ENCODE measurements at regions not wholly inside any gene's neighbourhood (a gene's known extent, or its start where the extent isn't known, plus 50 kb on each side); places are given as distances from the start of the nearest gene placed in this dataset.
"Not testable (repeated sequence)": the region's sequence is repeated elsewhere in the genome, so short reads cannot be mapped to it uniquely, and the experiment has no call there.

DNA sequence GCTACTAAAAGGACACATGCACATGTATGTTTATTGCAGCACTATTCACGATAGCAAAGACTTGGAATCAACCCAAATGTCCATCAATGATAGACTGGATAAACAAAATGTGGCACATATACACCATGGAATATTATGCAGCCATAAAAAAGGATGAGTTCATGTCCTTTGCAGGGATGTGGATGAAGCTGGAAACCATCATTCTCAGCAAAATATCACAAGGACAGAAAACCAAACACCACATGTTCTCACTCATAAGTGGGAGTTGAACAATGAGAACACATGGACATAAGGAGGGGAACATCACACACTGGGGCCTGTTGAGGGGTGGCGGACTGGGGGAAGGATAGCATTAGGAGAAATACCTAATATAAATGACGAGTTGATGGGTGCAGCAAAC, 168.2 kb downstream of the NPR3 start:
- H3K4me3 Mint-ChIP-seq; H3K27me3 Mint-ChIP-seq; H3K27ac Mint-ChIP-seq; H3K4me1 Mint-ChIP-seq (ENCODE audit: low read depth); H3K36me3 Mint-ChIP-seq: not testable (repeated sequence)
- H3K9me3 Mint-ChIP-seq (ENCODE audit: low read depth): peaks cover 46% of the 10 kb centered on the region

DNA sequence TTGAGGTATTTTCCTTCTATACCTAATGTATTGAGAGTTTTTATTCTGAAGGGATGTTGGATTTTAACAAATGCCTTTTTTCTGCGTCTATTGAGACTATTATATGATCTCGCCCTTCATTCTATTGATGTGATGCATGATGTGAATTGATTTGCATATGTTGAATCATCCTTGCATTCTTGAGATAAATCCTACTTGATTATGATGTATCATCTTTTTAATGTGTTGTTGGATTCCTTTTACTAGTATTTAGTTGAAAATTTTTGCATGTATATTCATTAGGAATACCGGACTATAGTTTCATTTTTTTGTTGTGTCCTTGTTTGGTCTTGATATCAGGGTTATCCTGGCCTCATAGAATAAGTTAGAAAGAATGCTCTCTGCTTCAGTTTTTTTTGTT, 169.7 kb downstream of the NPR3 start:
- Mint-ChIP-seq H3K9me3 (ENCODE audit: low read depth) (peaks cover 49% of the 10 kb centered on the region), H3K4me3 (no peak overlapping the region), H3K4me1 (ENCODE audit: low read depth) (no peaks in the 10 kb centered on the region), H3K27ac (no peak overlapping the region), H3K27me3 (no peaks in the 10 kb centered on the region), H3K36me3 (no peaks in the 10 kb centered on the region)

DNA sequence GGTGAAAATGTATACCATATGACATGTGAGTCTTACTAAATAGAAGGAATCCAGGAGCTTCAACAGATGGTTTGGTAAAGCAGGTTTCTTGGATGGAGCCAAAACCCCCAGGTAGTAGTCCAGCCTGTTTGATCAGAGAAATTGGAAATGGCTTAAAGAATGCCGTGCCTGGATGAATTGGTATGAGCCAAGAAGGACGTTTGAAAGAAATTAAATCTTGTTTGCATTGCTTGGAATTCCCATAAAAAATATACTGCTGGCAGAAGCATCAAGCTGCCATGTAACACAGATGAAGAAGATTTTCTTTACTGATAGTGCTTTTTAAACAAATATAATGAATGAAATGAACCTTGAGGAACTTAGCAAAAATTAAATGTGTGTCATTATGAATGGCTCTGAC, 176.3 kb downstream of the NPR3 start:
- Mint-ChIP-seq H3K27me3 (no peaks in the 10 kb centered on the region), H3K4me3 (no peak overlapping the region), H3K27ac (no peak overlapping the region), H3K9me3 (ENCODE audit: low read depth) (peaks cover 16% of the 10 kb centered on the region), H3K4me1 (ENCODE audit: low read depth) (no peaks in the 10 kb centered on the region), H3K36me3 (no peaks in the 10 kb centered on the region)

DNA sequence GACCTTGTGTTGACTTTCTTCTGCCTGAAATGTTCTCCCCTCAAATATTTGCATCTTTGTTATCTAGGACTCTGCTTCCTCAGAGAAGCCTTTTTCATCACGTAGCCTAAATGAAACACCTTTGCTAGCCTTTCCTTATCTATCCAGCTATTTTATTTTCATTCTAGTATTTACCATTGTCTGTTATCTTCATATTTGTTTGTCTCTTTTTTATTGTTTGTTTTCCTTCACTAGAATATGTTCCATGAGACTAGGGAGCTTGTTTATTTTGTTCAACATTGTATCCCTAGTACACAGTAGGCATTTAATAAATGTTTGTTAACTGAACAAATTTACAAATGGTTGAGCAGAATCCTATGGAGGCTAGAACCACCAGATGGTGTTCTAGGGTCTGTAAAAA, 178.0 kb downstream of the NPR3 start:
- H3K27me3 Mint-ChIP-seq: no peaks in the 10 kb centered on the region
- no peaks in the 10 kb centered on the region for H3K4me1 Mint-ChIP-seq (ENCODE audit: low read depth)
- H3K27ac Mint-ChIP-seq: no peak overlapping the region
- no peaks in the 10 kb centered on the region for H3K36me3 Mint-ChIP-seq
- H3K9me3 Mint-ChIP-seq (ENCODE audit: low read depth): peaks cover 4% of the 10 kb centered on the region
- H3K4me3 Mint-ChIP-seq: no peak overlapping the region

DNA sequence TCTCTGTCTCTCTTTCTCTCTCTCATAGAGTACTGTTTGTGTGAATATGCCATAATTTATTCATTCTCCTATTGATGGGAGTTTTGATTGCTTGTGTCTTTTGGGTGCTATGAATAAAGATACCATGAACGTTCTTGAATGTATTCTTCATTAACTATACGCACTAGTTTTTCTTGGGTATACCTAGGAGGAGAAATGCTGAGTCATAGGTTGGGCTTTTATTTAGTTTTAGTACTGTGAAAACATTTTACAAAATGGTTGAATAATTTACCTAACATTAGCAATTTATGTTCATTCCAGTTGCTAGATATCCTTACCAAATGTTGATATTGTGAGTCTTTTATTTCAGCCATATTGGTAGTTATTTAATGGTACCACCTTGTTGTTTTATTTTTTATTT, 192.5 kb downstream of the NPR3 start:
- H3K27me3 Mint-ChIP-seq: no peaks in the 10 kb centered on the region
- H3K4me1 Mint-ChIP-seq (ENCODE audit: low read depth): no peaks in the 10 kb centered on the region
- no peaks in the 10 kb centered on the region for H3K9me3 Mint-ChIP-seq (ENCODE audit: low read depth)
- no peak overlapping the region for H3K27ac Mint-ChIP-seq
- no peak overlapping the region for H3K4me3 Mint-ChIP-seq
- H3K36me3 Mint-ChIP-seq: no peaks in the 10 kb centered on the region

DNA sequence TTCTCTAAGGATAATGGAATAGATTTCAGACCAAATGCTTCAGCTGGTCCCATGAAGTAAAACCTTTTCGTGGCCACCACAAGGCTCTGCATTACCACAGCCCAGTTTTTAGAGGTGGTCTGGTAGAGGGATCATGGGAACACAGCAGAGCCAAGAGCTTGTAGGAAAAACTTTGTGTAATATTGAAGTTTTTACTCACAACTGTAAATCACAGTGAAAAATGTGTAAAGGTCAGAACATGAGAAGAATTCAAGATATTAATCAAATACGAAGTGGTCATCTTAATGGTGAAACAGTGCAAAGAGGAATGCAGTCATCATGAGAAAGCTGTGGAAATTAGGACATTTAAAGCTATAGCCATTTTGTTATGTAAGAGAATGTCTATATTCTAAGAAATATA, 197.5 kb downstream of the NPR3 start:
- Mint-ChIP-seq H3K9me3 (ENCODE audit: low read depth) (peaks cover 13% of the 10 kb centered on the region), H3K27me3 (no peaks in the 10 kb centered on the region), H3K4me3 (no peak overlapping the region), H3K4me1 (ENCODE audit: low read depth) (no peaks in the 10 kb centered on the region), H3K27ac (no peak overlapping the region), H3K36me3 (no peaks in the 10 kb centered on the region)

DNA sequence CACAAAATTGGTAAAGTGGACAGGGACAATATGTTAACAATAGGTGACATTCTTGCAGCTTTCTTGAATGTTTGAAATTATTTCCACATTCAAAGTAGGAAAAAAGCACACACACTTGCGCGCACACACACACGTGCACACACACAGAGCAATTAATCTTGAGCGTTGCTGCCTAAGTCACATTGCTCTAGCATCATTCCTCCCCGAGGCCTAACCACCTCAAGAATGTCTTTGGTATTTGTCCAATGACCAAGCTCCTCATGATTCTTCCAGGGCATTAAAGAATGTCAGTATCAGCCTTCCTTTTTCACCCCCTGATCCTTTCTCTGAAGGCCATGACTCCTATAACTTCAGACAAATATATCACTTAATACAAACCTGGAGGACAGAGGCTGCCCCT, 198.1 kb downstream of the NPR3 start:
- Mint-ChIP-seq H3K4me3 (no peak overlapping the region), H3K36me3 (no peaks in the 10 kb centered on the region), H3K27me3 (no peaks in the 10 kb centered on the region), H3K9me3 (ENCODE audit: low read depth) (peaks cover 14% of the 10 kb centered on the region), H3K27ac (no peak overlapping the region), H3K4me1 (ENCODE audit: low read depth) (no peaks in the 10 kb centered on the region)

DNA sequence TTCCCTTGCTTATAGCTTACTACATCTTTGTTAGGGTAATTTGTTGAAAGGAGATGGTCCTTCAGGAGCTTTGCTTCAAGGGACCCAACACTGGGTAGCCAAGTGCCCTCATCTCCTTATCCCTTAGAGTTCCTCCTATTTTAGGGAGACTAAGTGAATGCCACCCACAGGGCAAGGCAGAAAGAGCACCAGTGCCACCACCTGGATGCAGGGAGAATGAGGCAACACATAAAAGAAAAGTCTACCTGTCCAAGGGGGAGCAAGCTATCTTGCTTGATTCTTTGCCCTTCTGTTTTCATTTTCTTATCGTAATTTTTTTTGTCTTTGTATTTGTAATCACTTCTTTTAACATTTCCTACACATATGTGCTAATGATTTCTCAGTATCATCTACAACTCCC, 205.5 kb downstream of the NPR3 start:
- H3K4me1 Mint-ChIP-seq (ENCODE audit: low read depth): no peaks in the 10 kb centered on the region
- H3K36me3 Mint-ChIP-seq: no peaks in the 10 kb centered on the region
- H3K27me3 Mint-ChIP-seq: no peaks in the 10 kb centered on the region
- no peak overlapping the region for H3K4me3 Mint-ChIP-seq
- no peak overlapping the region for H3K27ac Mint-ChIP-seq
- peaks cover 9% of the 10 kb centered on the region for H3K9me3 Mint-ChIP-seq (ENCODE audit: low read depth)

DNA sequence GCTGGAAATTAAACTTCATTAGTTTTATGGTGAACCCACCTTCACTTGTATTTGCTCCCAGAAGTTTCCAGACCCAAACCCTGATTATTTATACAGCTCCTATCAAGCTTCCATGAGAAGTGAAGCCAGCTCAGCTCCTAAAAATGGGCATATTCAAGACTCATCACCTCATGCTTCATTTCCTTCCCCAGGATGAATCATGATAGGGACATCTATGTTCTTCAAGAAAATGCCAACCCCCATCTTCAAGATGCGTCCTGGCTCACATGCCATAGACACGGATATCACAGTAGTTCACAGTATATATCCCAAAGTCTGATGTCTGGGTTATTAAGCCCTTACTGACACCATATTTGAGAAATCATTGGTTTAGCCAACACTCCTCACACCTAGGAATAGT, 217.6 kb downstream of the NPR3 start:
- Mint-ChIP-seq H3K4me3 (no peak overlapping the region), H3K27me3 (no peaks in the 10 kb centered on the region), H3K9me3 (ENCODE audit: low read depth) (peaks cover 7% of the 10 kb centered on the region), H3K4me1 (ENCODE audit: low read depth) (no peaks in the 10 kb centered on the region), H3K36me3 (no peaks in the 10 kb centered on the region), H3K27ac (no peak overlapping the region)

DNA sequence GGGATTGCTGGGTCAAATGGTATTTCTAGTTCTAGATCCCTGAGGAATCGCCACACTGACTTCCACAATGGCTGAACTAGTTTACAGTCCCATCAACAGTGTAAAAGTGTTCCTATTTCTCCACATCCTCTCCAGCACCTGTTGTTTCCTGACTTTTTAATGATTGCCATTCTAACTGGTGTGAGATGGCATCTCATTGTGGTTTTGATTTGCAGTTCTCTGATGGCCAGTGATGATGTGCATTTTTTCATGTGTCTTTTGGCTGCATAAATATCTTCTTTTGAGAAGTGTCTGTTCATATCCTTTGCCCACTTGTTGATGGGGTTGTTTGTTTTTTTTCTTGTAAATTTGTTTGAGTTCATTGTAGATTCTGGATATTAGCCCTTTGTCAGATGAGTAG, 220.3 kb downstream of the NPR3 start:
- not testable (repeated sequence) for H3K36me3 Mint-ChIP-seq; H3K27ac Mint-ChIP-seq; H3K4me3 Mint-ChIP-seq; H3K27me3 Mint-ChIP-seq; H3K4me1 Mint-ChIP-seq (ENCODE audit: low read depth)
- peaks cover 17% of the 10 kb centered on the region for H3K9me3 Mint-ChIP-seq (ENCODE audit: low read depth)

DNA sequence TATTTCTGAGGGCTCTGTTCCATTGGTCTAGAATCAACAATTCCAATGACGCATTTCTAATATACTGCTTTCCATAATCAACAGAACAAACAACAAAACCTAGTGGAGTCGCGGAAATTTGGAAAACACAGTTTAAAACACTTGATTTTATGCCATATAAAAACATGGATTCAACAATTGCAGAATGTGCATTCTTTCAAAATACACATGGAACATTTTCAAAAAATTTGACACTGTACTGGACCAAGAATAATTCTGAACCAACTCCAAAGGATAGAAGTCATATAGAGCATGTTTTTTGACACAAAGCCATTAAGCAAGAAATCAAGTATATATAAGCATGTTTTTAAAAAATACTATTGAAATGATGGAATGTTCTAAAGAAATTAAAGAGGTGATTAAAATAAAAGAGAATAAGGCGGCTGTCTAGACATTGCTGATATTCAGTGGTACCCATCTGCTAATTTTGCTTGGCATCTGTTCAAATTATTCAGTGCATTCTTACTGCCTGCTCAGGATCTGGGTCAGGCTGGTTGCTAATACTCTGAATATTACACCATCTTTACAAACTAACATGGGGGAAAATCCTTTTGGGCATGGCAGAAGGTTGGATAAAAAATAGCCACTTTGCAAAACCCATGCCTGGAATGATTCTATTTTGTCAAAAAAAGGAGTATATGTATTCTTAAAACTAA, 221.3 kb downstream of the NPR3 start:
- H3K4me1 Mint-ChIP-seq (ENCODE audit: low read depth): no peaks in the 10 kb centered on the region
- H3K9me3 Mint-ChIP-seq (ENCODE audit: low read depth): peaks cover 17% of the 10 kb centered on the region
- peaks cover 1% of the 10 kb centered on the region for H3K27me3 Mint-ChIP-seq
- H3K4me3 Mint-ChIP-seq: no peak overlapping the region
- peaks cover 2% of the 10 kb centered on the region for H3K36me3 Mint-ChIP-seq
- H3K27ac Mint-ChIP-seq: no peak overlapping the region

DNA sequence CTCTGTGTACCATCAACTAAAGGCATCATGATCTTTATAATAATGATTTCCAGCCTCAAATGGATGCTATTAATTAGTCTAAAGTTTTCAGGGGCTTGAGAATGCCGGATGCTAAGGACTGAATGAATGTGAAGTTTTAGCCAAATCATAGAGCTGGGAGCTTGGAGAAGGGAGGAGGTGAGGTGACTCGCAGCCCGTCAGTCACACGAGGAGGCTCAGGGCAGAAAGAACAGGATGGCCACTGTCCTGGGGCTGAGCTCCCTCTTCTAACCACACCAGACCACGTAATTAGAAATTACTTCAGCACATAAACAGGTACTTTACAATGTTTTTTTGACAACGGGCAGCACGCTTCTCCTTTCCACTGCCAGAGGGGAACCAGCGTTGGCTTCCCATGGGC, 222.6 kb downstream of the NPR3 start:
- Mint-ChIP-seq H3K27me3 (peaks cover 1% of the 10 kb centered on the region), H3K9me3 (ENCODE audit: low read depth) (peaks cover 17% of the 10 kb centered on the region), H3K4me3 (no peak overlapping the region), H3K4me1 (ENCODE audit: low read depth) (no peaks in the 10 kb centered on the region), H3K27ac (no peak overlapping the region), H3K36me3 (peaks cover 2% of the 10 kb centered on the region)

DNA sequence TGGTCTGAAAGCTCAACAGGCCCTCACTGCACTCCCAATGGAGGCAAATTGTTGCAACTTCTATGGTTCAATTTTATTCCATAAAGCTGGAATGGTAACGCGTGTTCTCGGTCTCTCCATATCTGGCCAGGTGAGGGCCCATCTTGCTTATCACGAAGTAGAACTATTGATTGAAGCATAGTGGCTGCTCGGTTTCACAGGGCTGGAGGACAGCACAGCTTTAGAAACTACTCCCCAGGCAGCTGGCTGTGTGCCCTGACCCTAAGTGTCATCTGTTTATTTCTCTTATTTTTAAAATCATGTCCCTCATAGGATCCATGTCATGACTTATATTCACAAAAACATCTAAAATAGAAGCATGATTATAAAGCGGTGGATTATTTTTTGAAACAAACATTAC, 223.4 kb downstream of the NPR3 start:
- H3K27me3 Mint-ChIP-seq: peaks cover 1% of the 10 kb centered on the region
- H3K27ac Mint-ChIP-seq: no peak overlapping the region
- H3K4me3 Mint-ChIP-seq: no peak overlapping the region
- H3K9me3 Mint-ChIP-seq (ENCODE audit: low read depth): peaks cover 15% of the 10 kb centered on the region
- H3K36me3 Mint-ChIP-seq: peaks cover 2% of the 10 kb centered on the region
- no peaks in the 10 kb centered on the region for H3K4me1 Mint-ChIP-seq (ENCODE audit: low read depth)

DNA sequence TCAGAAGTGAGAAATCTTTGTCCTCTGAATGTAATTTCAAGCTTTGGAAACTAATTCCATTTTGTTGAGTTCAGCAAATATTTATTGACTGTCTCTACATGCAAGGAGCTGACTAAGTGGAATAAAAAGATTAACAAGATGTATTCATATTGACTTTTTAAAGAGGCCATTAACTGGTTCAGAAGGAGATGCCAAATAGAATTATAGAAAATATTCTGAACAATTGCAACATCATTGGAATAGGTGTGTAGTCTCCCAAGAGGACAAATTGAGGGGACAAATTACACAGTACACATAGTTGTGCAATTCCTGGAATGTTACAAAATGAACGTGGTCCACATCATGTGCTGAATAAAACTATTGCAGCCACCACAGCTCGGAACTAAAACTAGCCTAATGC, 224.2 kb downstream of the NPR3 start:
- peaks cover 13% of the 10 kb centered on the region for H3K9me3 Mint-ChIP-seq (ENCODE audit: low read depth)
- no peaks in the 10 kb centered on the region for H3K4me1 Mint-ChIP-seq (ENCODE audit: low read depth)
- peaks cover 2% of the 10 kb centered on the region for H3K36me3 Mint-ChIP-seq
- H3K4me3 Mint-ChIP-seq: no peak overlapping the region
- peaks cover 1% of the 10 kb centered on the region for H3K27me3 Mint-ChIP-seq
- no peak overlapping the region for H3K27ac Mint-ChIP-seq

DNA sequence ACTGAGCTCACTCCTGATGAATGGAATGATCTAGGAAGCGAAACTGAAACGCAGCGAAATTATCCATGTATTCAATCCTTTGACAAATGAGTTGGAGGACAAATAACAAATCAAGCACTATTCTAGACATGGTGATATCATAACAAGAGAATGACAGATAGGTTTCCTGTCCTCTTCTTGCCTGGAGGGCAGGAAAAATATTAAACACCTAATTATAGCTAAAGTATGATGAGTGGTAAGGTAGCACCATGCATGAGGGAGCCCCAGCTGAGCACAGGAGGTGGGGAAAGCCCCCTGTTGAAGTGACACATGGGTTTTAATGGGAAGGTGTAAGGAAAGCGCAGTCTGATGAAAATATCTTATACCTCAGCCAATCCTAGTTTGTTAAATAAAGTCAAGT, 225.2 kb downstream of the NPR3 start:
- Mint-ChIP-seq H3K9me3 (ENCODE audit: low read depth) (peaks cover 13% of the 10 kb centered on the region), H3K4me1 (ENCODE audit: low read depth) (no peaks in the 10 kb centered on the region), H3K36me3 (peaks cover 2% of the 10 kb centered on the region), H3K4me3 (no peak overlapping the region), H3K27ac (no peak overlapping the region), H3K27me3 (peaks cover 1% of the 10 kb centered on the region)

DNA sequence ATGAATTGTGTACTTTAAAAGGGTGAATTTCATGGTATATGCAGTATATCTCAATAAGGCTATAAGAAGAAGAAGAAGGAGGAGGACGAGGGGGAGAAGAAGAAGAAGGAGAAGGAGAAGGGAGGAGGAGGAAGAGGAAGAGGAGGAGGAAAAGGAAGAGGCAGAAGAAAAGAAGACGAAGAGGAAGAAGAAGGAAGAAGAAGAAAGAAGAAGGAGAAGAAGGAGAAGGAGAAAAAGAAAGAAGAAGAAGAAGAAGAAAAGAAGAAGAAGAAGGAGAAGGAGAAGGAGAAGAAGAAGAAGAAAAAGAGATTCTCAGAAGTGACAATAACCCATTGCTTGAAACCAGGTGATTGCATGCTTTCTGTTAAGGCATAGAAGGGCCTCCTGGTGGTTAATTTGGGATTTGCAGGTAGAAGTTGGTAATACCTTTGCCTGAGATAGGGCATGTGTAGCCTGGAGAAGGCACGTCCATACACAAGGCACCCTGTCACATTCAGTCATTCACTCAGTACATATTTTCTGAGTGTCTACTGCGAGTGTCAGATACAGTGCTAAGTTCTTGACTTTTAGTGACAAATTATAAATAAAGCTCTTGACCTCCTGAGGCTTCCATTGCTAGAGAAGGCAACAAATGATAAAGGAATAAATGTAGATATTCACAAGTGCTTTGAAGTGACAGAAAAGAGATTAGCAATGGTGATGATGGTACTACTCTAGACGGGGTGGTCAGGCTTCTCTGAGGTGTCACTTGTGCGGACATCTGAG, 231.3 kb downstream of the NPR3 start:
- Mint-ChIP-seq H3K4me3 (no peak overlapping the region), H3K27ac (no peak overlapping the region), H3K9me3 (ENCODE audit: low read depth) (no peaks in the 10 kb centered on the region), H3K4me1 (ENCODE audit: low read depth) (no peaks in the 10 kb centered on the region), H3K27me3 (no peaks in the 10 kb centered on the region), H3K36me3 (no peaks in the 10 kb centered on the region)
